HFF-Myc (cell line): ENCODE measurements at regions not wholly inside any gene's neighbourhood (a gene's known extent, or its start where the extent isn't known, plus 50 kb on each side); places are given as distances from the start of the nearest gene placed in this dataset.

ENCODE experiments used
- DNase-seq: peaks from one replicate; pipeline ENCODE4 v3.0.0-alpha.2; 2011; ENCODE audit warnings: low read depth; ENCODE audit errors: extremely low read depth
- H3K4me3 ChIP-seq: replicated peaks from 2 replicates; pipeline ENCODE4 v1.5.1; 2011; ENCODE audit warnings: low read depth, mild to moderate bottlenecking, control low read depth, low read length
- TF ChIP-seq, protein P1 (sequence below): IDR thresholded peaks from 2 replicates; pipeline ENCODE4 v1.5.1; 2012; ENCODE audit warnings: mild to moderate bottlenecking, low read depth, low read length, control low read depth; ENCODE audit errors: missing control alignments

DNA sequence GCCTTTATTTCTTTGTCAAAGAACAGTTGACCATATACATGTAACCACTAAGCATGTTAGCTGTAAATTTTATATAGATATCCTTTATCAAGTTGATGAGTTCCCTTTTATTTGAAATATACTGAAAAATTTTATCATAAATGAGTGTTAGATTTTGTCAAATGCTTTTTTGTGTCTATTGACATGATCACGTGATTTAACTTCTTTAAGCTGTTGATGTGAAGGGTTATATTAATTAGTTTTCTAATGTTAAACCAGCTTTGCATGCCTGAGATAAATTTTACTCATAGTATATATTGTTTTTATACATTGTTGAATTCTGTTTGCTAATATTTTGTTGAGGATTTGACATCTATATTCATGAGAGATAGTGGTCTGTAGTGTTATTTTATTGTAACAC, 241.9 kb upstream of the CDH20 start:
- no peak for DNase-seq
- no peak overlapping the region for H3K4me3 ChIP-seq
- TF ChIP-seq, protein P1, sequence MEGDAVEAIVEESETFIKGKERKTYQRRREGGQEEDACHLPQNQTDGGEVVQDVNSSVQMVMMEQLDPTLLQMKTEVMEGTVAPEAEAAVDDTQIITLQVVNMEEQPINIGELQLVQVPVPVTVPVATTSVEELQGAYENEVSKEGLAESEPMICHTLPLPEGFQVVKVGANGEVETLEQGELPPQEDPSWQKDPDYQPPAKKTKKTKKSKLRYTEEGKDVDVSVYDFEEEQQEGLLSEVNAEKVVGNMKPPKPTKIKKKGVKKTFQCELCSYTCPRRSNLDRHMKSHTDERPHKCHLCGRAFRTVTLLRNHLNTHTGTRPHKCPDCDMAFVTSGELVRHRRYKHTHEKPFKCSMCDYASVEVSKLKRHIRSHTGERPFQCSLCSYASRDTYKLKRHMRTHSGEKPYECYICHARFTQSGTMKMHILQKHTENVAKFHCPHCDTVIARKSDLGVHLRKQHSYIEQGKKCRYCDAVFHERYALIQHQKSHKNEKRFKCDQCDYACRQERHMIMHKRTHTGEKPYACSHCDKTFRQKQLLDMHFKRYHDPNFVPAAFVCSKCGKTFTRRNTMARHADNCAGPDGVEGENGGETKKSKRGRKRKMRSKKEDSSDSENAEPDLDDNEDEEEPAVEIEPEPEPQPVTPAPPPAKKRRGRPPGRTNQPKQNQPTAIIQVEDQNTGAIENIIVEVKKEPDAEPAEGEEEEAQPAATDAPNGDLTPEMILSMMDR: no peak

GRCh38 chr18:61093965-61094364, 239.3 kb upstream of the CDH20 start:
- DNase-seq: no peak
- H3K4me3 ChIP-seq: no peak overlapping the region
- TF ChIP-seq, protein P1: no peak

GRCh38 chr18:61096226-61096625, 237.0 kb upstream of the CDH20 start:
- H3K4me3 ChIP-seq: no peak overlapping the region
- DNase-seq: no peak
- TF ChIP-seq, protein P1: no peak

DNA sequence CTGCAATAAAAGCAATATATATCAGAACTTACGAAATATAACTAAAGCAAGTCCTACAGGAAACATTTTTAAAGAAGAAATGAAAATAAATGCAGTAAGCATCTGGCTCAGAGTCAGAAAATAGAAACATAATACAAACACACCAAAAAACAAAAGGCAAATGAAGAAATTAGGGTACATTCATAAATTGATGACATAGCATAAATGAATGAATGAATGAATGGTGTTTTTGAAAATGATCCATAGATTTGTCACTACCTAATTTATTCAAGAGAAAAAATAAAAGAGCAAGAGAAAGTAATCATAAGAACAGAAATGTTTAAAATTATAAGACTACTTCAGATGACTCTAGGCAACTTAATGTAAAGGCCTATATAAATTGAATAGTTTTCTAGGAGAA, 226.1 kb upstream of the CDH20 start:
- DNase-seq: no peak
- no peak overlapping the region for H3K4me3 ChIP-seq
- TF ChIP-seq, protein P1: no peak

- DNase-seq: no peak
- TF ChIP-seq, protein P1: no peak
- H3K4me3 ChIP-seq: no peak overlapping the region
Observed at GRCh38 chr18:61108706-61109105, 224.5 kb upstream of the CDH20 start.

DNA sequence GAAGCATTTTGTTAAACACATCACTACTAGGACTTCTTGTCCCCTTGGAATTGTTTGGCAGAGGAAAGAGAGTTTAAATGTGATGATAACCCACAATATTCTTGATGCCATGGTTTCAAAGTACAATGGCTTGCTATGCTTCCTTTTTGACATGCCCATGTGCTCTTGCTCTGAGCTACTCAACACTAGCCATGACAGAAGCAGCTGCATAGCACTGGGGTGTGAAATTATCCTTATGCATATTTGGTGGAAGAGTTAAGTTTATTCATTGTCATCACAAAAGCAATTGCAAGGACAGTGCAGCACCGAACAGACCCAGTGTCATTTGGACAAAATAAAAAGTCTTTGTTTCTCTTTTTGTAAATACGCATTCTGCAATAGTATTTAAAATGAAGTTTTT, 209.9 kb upstream of the CDH20 start:
- H3K4me3 ChIP-seq: no peak overlapping the region
- DNase-seq: no peak
- TF ChIP-seq, protein P1: no peak

DNA sequence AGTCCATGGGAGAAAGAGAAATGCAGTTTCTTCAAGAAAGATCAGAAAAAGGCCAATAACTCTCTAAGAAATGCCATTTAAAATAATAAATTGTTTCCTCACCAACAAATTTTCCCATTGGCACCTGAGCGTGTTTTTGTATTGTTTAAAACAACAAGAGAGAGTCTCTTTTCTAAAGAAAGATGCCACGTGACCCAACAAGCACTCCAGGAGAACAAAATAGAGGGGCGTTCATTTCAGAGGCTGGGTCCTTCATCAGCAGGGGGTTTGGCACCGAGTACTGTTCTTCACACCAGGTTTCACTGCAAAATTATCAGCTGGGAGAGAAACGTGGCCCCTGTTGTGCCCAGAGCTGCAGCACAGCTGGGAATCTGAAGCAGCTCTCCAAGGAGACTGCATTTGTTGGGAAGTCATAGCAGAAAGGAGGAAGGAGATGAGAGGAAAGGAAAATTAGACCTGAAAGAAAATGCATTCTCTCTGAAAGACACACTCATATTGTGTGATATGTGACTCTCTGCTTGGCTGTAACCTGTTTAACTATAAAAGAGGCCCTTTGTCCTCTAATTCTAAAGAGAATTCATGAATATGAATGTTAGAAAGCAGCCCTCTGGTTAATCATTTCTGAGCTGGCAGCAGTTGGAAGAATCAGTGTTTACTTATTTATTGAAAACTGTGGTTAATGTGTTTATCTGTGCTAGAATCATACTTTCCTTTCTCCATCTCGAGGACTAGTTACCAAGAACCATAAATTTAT, 205.3 kb upstream of the CDH20 start:
- TF ChIP-seq, protein P1: no peak
- DNase-seq: no peak
- H3K4me3 ChIP-seq: no peak overlapping the region
